Suppressor macrophage (primary cell): ENCODE measurements at regions not wholly inside any gene's neighbourhood (a gene's known extent, or its start where the extent isn't known, plus 50 kb on each side); places are given as distances from the start of the nearest gene placed in this dataset.

Source experiments
- DNase-seq, 4 experiments: peaks; one replicate each; pipeline ENCODE4 v3.0.0-alpha.2; 2020 to 2022

GRCh38 chr1:221839782-221840395, 98.0 kb upstream of the DUSP10 start:
- DNase-seq, result peak; percentile 40 to 64 (median 57)

GRCh38 chr1:221839321-221839720, 97.4 kb upstream of the DUSP10 start:
- no peak for DNase-seq

GRCh38 chr1:221837896-221838295, 96.0 kb upstream of the DUSP10 start:
- DNase-seq, result peak; percentile 12 to 50 (median 39)

- no peak for DNase-seq
These were observed 93.0 kb upstream of the DUSP10 start for GRCh38 chr1:221834698-221835513.

GRCh38 chr1:221832617-221833016, 90.7 kb upstream of the DUSP10 start:
- DNase-seq, result no peak

- DNase-seq, result no peak
These were observed 90.3 kb upstream of the DUSP10 start for GRCh38 chr1:221832151-221832550.

- peak; percentile 18 to 48 (median 28) for DNase-seq
These were observed 87.6 kb upstream of the DUSP10 start for GRCh38 chr1:221829327-221830015.

GRCh38 chr1:221827307-221827642, 85.4 kb upstream of the DUSP10 start:
- no peak for DNase-seq

- DNase-seq, result no peak
These were observed 83.0 kb upstream of the DUSP10 start for GRCh38 chr1:221824909-221825308.

GRCh38 chr1:221824025-221824424, 82.1 kb upstream of the DUSP10 start:
- peak in 1 of 4 experiments; percentile 9 for DNase-seq

GRCh38 chr1:221823561-221823960, 81.7 kb upstream of the DUSP10 start:
- DNase-seq, result no peak

- DNase-seq, result no peak
These were observed 81.3 kb upstream of the DUSP10 start for GRCh38 chr1:221823149-221823548.

- no peak for DNase-seq
These were observed 80.7 kb upstream of the DUSP10 start for GRCh38 chr1:221822591-221822990.

- DNase-seq, result no peak
These were observed 75.0 kb upstream of the DUSP10 start for GRCh38 chr1:221816899-221817298.

GRCh38 chr1:221815660-221816059, 73.8 kb upstream of the DUSP10 start:
- DNase-seq, result peak in 2 of 4 experiments; percentile 23 to 41

- no peak for DNase-seq
These were observed 72.0 kb upstream of the DUSP10 start for GRCh38 chr1:221813887-221814286.

GRCh38 chr1:221812905-221813597, 71.2 kb upstream of the DUSP10 start:
- no peak for DNase-seq

GRCh38 chr1:221812088-221812752, 70.3 kb upstream of the DUSP10 start:
- no peak for DNase-seq

- no peak for DNase-seq
These were observed 68.5 kb upstream of the DUSP10 start for GRCh38 chr1:221810406-221810805.

GRCh38 chr1:221809091-221810029, 67.5 kb upstream of the DUSP10 start:
- DNase-seq, result peak; percentile 49 to 76 (median 68)

- DNase-seq, result no peak
These were observed 65.1 kb upstream of the DUSP10 start for GRCh38 chr1:221806984-221807383.
